Parathyroid adenoma (tissue), 2 donors: ENCODE measurements at regions not wholly inside any gene's neighbourhood (a gene's known extent, or its start where the extent isn't known, plus 50 kb on each side); places are given as distances from the start of the nearest gene placed in this dataset.

Source experiments
- H2AFZ ChIP-seq: fragments of 300-600 bp; sonication (generic); one replicate; pipeline ENCODE4 v1.7.0; 2017; ENCODE audit warnings: antibody characterized with exemption, mild to moderate bottlenecking
- H3K27ac ChIP-seq: fragments of 300-600 bp; sonication (generic); one replicate; pipeline ENCODE4 v1.7.0; 2017
- H3K27me3 ChIP-seq: fragments of 300-600 bp; sonication (generic); one replicate; pipeline ENCODE4 v1.7.0; 2017; ENCODE audit warnings: low read length; ENCODE audit not compliant: control insufficient read depth, insufficient read depth
- H3K36me3 ChIP-seq: fragments of 300-600 bp; sonication (generic); one replicate; pipeline ENCODE4 v1.7.0; 2017; ENCODE audit warnings: low read length; ENCODE audit not compliant: control insufficient read depth, insufficient read depth
- H3K4me1 ChIP-seq: fragments of 300-600 bp; sonication (generic); one replicate; pipeline ENCODE4 v1.7.0; 2017; ENCODE audit warnings: control low read depth
- H3K4me2 ChIP-seq: fragments of 300-600 bp; sonication (generic); one replicate; pipeline ENCODE4 v1.7.0; 2017; ENCODE audit warnings: low read length
- H3K4me3 ChIP-seq: fragments of 300-600 bp; sonication (generic); one replicate; pipeline ENCODE4 v1.7.0; 2017; ENCODE audit warnings: low read depth, low read length
- H3K79me2 ChIP-seq: fragments of 300-600 bp; sonication (generic); one replicate; pipeline ENCODE4 v1.7.0; 2017; ENCODE audit warnings: control low read depth
- H3K9ac ChIP-seq: fragments of 300-600 bp; sonication (generic); one replicate; pipeline ENCODE4 v1.7.0; 2017; ENCODE audit warnings: mild to moderate bottlenecking
- H3K9me3 ChIP-seq: fragments of 300-600 bp; sonication (generic); one replicate; pipeline ENCODE4 v1.7.0; 2017; ENCODE audit warnings: low read length; ENCODE audit not compliant: control insufficient read depth
- CTCF ChIP-seq: fragments of 300-600 bp; sonication (generic); IDR thresholded peaks from one replicate; pipeline ENCODE4 v1.7.0; 2017; ENCODE audit warnings: antibody characterized with exemption, mild to moderate bottlenecking
- donor health status: primary hyperparathyroidism.

- no peak overlapping the region for H3K4me2 ChIP-seq
- no peak for TF ChIP-seq CTCF
- no peak overlapping the region for H2AFZ ChIP-seq
- H3K79me2 ChIP-seq: no peaks in the 10 kb centered on the region
- no peaks in the 10 kb centered on the region for H3K9me3 ChIP-seq
- peaks cover 3% of the 10 kb centered on the region for H3K27me3 ChIP-seq
- no peaks in the 10 kb centered on the region for H3K36me3 ChIP-seq
- H3K27ac ChIP-seq: no peak overlapping the region
- no peak overlapping the region for H3K9ac ChIP-seq
- H3K4me1 ChIP-seq: no peaks in the 10 kb centered on the region
- H3K4me3 ChIP-seq: no peak overlapping the region
Measured at GRCh38 chr13:105627270-105627669, 908.2 kb downstream of the EFNB2 start.

- H3K27me3 ChIP-seq: peaks cover 3% of the 10 kb centered on the region
- no peaks in the 10 kb centered on the region for H3K9me3 ChIP-seq
- H3K4me1 ChIP-seq: no peaks in the 10 kb centered on the region
- no peak overlapping the region for H2AFZ ChIP-seq
- no peaks in the 10 kb centered on the region for H3K36me3 ChIP-seq
- H3K4me3 ChIP-seq: no peak overlapping the region
- H3K4me2 ChIP-seq: no peak overlapping the region
- no peak overlapping the region for H3K27ac ChIP-seq
- H3K9ac ChIP-seq: no peak overlapping the region
- no peak for TF ChIP-seq CTCF
- H3K79me2 ChIP-seq: no peaks in the 10 kb centered on the region
Measured at GRCh38 chr13:105625691-105626090, 909.8 kb downstream of the EFNB2 start.

GRCh38 chr13:105616333-105617075 is 919.0 kb downstream of the EFNB2 start:
- TF ChIP-seq CTCF: no peak
- Histone ChIP-seq H3K4me1 (no peaks in the 10 kb centered on the region), H2AFZ (no peak overlapping the region)

DNA sequence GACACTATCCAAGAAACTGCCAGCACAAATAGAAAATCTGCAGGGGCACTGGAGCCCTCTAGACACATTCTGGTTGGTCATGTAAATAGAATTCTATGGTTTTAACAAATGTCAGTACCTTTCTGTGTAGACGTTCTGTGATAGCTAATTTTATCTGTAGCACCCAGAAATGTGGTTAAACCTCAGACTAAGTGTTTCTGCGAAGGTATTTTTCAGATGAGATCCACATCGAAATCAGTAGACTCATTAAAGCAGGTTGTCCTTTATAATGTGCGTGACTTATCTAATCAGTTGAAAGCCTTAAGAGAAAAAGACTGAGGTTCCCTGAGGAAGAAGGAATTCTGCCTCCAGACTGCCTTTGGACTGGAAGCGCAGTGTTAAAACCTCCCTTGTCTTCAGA is 922.9 kb downstream of the EFNB2 start:
- no peaks in the 10 kb centered on the region for H3K27me3 ChIP-seq
- H2AFZ ChIP-seq: no peak overlapping the region
- no peaks in the 10 kb centered on the region for H3K9me3 ChIP-seq
- no peaks in the 10 kb centered on the region for H3K79me2 ChIP-seq
- no peaks in the 10 kb centered on the region for H3K36me3 ChIP-seq
- H3K4me3 ChIP-seq: no peak overlapping the region
- no peak for TF ChIP-seq CTCF
- H3K4me1 ChIP-seq: no peaks in the 10 kb centered on the region
- H3K4me2 ChIP-seq: no peak overlapping the region
- no peak overlapping the region for H3K9ac ChIP-seq
- no peak overlapping the region for H3K27ac ChIP-seq

More at GRCh38 chr13:105616333-105617075, 919.0 kb downstream of the EFNB2 start:
- no peaks in the 10 kb centered on the region for H3K79me2 ChIP-seq
- H3K27ac ChIP-seq: no peak overlapping the region
- H3K9ac ChIP-seq: no peak overlapping the region
- H3K4me2 ChIP-seq: no peak overlapping the region
- no peak overlapping the region for H3K4me3 ChIP-seq
- no peaks in the 10 kb centered on the region for H3K27me3 ChIP-seq
- H3K9me3 ChIP-seq: no peaks in the 10 kb centered on the region
- no peaks in the 10 kb centered on the region for H3K36me3 ChIP-seq

- H3K36me3 ChIP-seq: no peaks in the 10 kb centered on the region
- H3K4me3 ChIP-seq: no peak overlapping the region
- no peak overlapping the region for H3K27ac ChIP-seq
- no peaks in the 10 kb centered on the region for H3K27me3 ChIP-seq
- no peak for TF ChIP-seq CTCF
- no peaks in the 10 kb centered on the region for H3K9me3 ChIP-seq
- no peaks in the 10 kb centered on the region for H3K4me1 ChIP-seq
- no peaks in the 10 kb centered on the region for H3K79me2 ChIP-seq
- no peak overlapping the region for H3K9ac ChIP-seq
- no peak overlapping the region for H3K4me2 ChIP-seq
- no peak overlapping the region for H2AFZ ChIP-seq
Measured at GRCh38 chr13:105611424-105611823, 924.0 kb downstream of the EFNB2 start.
